ENCODE measurements at regions not wholly inside any gene's neighbourhood (a gene's known extent, or its start where the extent isn't known, plus 50 kb on each side); places are given as distances from the start of the nearest gene placed in this dataset.

DNA sequence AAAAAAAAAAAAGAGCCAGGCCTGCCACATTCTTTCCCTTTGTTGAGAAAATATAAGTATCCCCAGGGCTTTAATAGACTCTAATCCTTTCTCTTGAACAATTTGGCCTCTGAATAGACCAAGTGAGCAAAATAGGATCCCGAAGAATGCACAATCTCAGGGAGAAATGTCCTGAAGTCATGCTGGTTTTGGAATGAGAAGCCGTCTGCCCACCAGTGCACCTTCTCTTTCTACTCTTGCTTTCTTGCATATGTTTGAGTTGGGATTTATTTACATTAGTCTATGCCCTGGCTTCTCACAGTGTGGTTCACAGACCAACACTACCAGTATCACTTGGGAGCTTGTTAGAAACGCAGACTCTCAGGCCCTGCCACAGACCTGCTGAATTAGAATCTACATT is 153.0 kb downstream of the ZNF621 start:
- TF ChIP-seq EZH2 (IDR thresholded peaks at IDR 0.05; ENCODE audit: low read length, missing control alignments): no peak
- TF ChIP-seq, protein P1, sequence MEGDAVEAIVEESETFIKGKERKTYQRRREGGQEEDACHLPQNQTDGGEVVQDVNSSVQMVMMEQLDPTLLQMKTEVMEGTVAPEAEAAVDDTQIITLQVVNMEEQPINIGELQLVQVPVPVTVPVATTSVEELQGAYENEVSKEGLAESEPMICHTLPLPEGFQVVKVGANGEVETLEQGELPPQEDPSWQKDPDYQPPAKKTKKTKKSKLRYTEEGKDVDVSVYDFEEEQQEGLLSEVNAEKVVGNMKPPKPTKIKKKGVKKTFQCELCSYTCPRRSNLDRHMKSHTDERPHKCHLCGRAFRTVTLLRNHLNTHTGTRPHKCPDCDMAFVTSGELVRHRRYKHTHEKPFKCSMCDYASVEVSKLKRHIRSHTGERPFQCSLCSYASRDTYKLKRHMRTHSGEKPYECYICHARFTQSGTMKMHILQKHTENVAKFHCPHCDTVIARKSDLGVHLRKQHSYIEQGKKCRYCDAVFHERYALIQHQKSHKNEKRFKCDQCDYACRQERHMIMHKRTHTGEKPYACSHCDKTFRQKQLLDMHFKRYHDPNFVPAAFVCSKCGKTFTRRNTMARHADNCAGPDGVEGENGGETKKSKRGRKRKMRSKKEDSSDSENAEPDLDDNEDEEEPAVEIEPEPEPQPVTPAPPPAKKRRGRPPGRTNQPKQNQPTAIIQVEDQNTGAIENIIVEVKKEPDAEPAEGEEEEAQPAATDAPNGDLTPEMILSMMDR (conservative IDR thresholded peaks at IDR 0.05 in 1 of 2, IDR thresholded peaks at IDR 0.05 in 1 of 2; ENCODE audit: low read depth in 1 of 2, low read length in 2 of 2): no peak

Data from fibroblast of lung (primary cell).